SK-N-SH (cell line): ENCODE measurements at regions not wholly inside any gene's neighbourhood (a gene's known extent, or its start where the extent isn't known, plus 50 kb on each side); places are given as distances from the start of the nearest gene placed in this dataset.

Source experiments
- CTCF ChIA-PET: fragments of 300-600, 350-600 bp; formaldehyde crosslinking; extraction: SDS; loops from one replicate; lab custom pipeline; 2021; lab: Yijun Ruan, JAX
- POLR2A ChIA-PET: fragments of 350-600 bp; sonication (Branson Sonifier 250); formaldehyde crosslinking; extraction: SDS; loops from one replicate; lab custom pipeline; 2020; ENCODE audit warnings: antibody characterized with exemption, inconsistent platforms; lab: Yijun Ruan, JAX
- DNase-seq: peaks from one replicate; pipeline ENCODE4 v3.0.0; 2012
- H2AFZ ChIP-seq: fragments of 200-600 bp; sonication (generic); 2 replicates; pipeline ENCODE4 v1.8.1; 2016; ENCODE audit warnings: antibody characterized with exemption, mild to moderate bottlenecking, low read depth
- H3F3A ChIP-seq: fragments of 200-600 bp; sonication (generic); replicated peaks from 2 replicates; pipeline ENCODE3; 2016; ENCODE audit warnings: antibody characterized with exemption, mild to moderate bottlenecking; ENCODE audit not compliant: insufficient read depth
- H3K27ac ChIP-seq, 2 experiments: fragments of 200-500 bp in 1 of 2; fragments of 200-600 bp in 1 of 2; sonication (Bioruptor generic) in 1 of 2; sonication (generic), shearing (Covaris generic) in 1 of 2; 2 replicates each; pipeline versions ENCODE4 v1.5.1 to v1.6.1; 2014 to 2016; ENCODE audit warnings: low read depth in 2 of 2, inconsistent platforms in 1 of 2, low read length in 1 of 2, mild to moderate bottlenecking in 1 of 2, mixed read lengths in 1 of 2
- H3K27me3 ChIP-seq: fragments of 200-600 bp; sonication (generic), shearing (Covaris generic); 2 replicates; pipeline ENCODE4 v1.6.1; 2016; ENCODE audit warnings: mixed run types; ENCODE audit not compliant: insufficient read depth
- H3K36me3 ChIP-seq, 2 experiments: fragments of 200-500 bp in 1 of 2; fragments of 200-600 bp in 1 of 2; sonication (Bioruptor generic) in 1 of 2; sonication (generic) in 1 of 2; replicated peaks in 1 of 2; 2 replicates each; pipeline versions ENCODE3 to v1.5.1; 2014 to 2016; ENCODE audit warnings: low read length in 1 of 2, mild to moderate bottlenecking in 1 of 2; ENCODE audit not compliant: insufficient read depth in 2 of 2, control insufficient read depth in 1 of 2
- H3K4me1 ChIP-seq, 2 experiments: fragments of 200-500 bp in 1 of 2; fragments of 200-600 bp in 1 of 2; sonication (Bioruptor generic) in 1 of 2; sonication (generic), shearing (Covaris generic) in 1 of 2; 2 replicates each; pipeline versions ENCODE4 v1.5.1 to v1.6.1; 2014 to 2016; ENCODE audit warnings: low read depth in 1 of 2, low read length in 1 of 2, mixed run types in 1 of 2; ENCODE audit not compliant: insufficient read depth in 2 of 2, control insufficient read depth in 1 of 2
- H3K4me2 ChIP-seq: fragments of 200-600 bp; sonication (generic), shearing (Covaris generic); 2 replicates; pipeline ENCODE4 v1.6.1; 2017; ENCODE audit warnings: mixed run types
- H3K4me3 ChIP-seq, 2 experiments: fragments of 200-500 bp in 1 of 2; fragments of 200-600 bp in 1 of 2; sonication (Bioruptor generic) in 1 of 2; sonication (generic), shearing (Covaris generic) in 1 of 2; 2 replicates each; pipeline versions ENCODE4 v1.5.1 to v1.8.1; 2014 to 2016; ENCODE audit warnings: low read depth in 2 of 2, inconsistent platforms in 1 of 2, low read length in 1 of 2, mild to moderate bottlenecking in 1 of 2, mixed read lengths in 1 of 2, moderate library complexity in 1 of 2
- H3K79me2 ChIP-seq: fragments of 200-600 bp; sonication (generic); 2 replicates; pipeline ENCODE4 v1.8.1; 2017; ENCODE audit warnings: mild to moderate bottlenecking; ENCODE audit not compliant: insufficient read depth
- H3K9ac ChIP-seq: fragments of 200-600 bp; sonication (generic); 2 replicates; pipeline ENCODE4 v1.6.1; 2017; ENCODE audit warnings: mixed run types
- H3K9me2 ChIP-seq: fragments of 200-600 bp; sonication (generic); 2 replicates; pipeline ENCODE4 v1.6.1; 2017; ENCODE audit warnings: mixed run types
- H3K9me3 ChIP-seq: fragments of 200-600 bp; sonication (generic); 2 replicates; pipeline ENCODE4 v1.6.1; 2017; ENCODE audit warnings: mixed run types, mild to moderate bottlenecking, moderate library complexity
- H4K20me1 ChIP-seq: fragments of 200-600 bp; sonication (generic); 2 replicates; pipeline ENCODE4 v1.6.1; 2017; ENCODE audit warnings: mild to moderate bottlenecking, mixed run types; ENCODE audit not compliant: insufficient read depth
- CHD2 ChIP-seq: fragments of 150-350 bp; IDR thresholded peaks from 2 replicates; pipeline ENCODE4 v1.6.1; 2018; ENCODE audit warnings: low read length; ENCODE audit not compliant: partially characterized antibody
- ELF1 ChIP-seq: IDR thresholded peaks from 2 replicates; pipeline ENCODE4 v1.4.0; 2012
- GABPA ChIP-seq: IDR thresholded peaks from 2 replicates; pipeline ENCODE4 v1.4.0; 2012; ENCODE audit warnings: low read depth, mild to moderate bottlenecking
- GATA2 ChIP-seq: sonication (generic); formaldehyde crosslinking; IDR thresholded peaks from 2 replicates; pipeline ENCODE4 v1.5.0; 2020; ENCODE audit warnings: mild to moderate bottlenecking, missing genetic modification reagents
- JUND ChIP-seq: IDR thresholded peaks from 2 replicates; pipeline ENCODE4 v1.4.0; 2012
- MAX ChIP-seq: IDR thresholded peaks from 2 replicates; pipeline ENCODE4 v1.4.0; 2012; ENCODE audit warnings: low read depth
- MEF2A ChIP-seq: IDR thresholded peaks from 2 replicates; pipeline ENCODE4 v1.4.0; 2012; ENCODE audit warnings: low read depth, borderline replicate concordance
- MXI1 ChIP-seq: IDR thresholded peaks from 2 replicates; pipeline ENCODE4 v1.6.1; 2012; ENCODE audit warnings: mild to moderate bottlenecking, low read depth, low read length, improper control_type of control experiment
- RAD21 ChIP-seq: IDR thresholded peaks from 2 replicates; pipeline ENCODE4 v1.6.1; 2012; ENCODE audit warnings: mild to moderate bottlenecking, low read length
- RCOR1 ChIP-seq: fragments of 150-350 bp; IDR thresholded peaks from 2 replicates; pipeline ENCODE4 v1.6.1; 2017; ENCODE audit warnings: antibody characterized with exemption, low read length
- YY1 ChIP-seq: IDR thresholded peaks from 2 replicates; pipeline ENCODE4 v1.4.0; 2012; ENCODE audit warnings: low read depth, mild to moderate bottlenecking
- ZBTB33 ChIP-seq: IDR thresholded peaks from 2 replicates; pipeline ENCODE4 v1.4.0; 2012; ENCODE audit warnings: low read depth, borderline replicate concordance
- whole genome bisulfite sequencing: methylation state at CpG from one replicate; pipeline ENCODE4 v1.1.6; 2017; ENCODE audit warnings: low lambda C conversion rate; 5-methylcytosine and 5-hydroxymethylcytosine counted together
- TF ChIP-seq, protein P1 (sequence below): fragments of 200-600 bp; sonication (generic); IDR thresholded peaks from 2 replicates; pipeline ENCODE4 v1.6.1; 2017; ENCODE audit warnings: antibody characterized with exemption, mild to moderate bottlenecking, moderate library complexity
- TF ChIP-seq, protein P2 (sequence below): IDR thresholded peaks from 2 replicates; pipeline ENCODE4; 2012

GRCh38 chr5:109589239-109589638 is 100.5 kb upstream of the MAN2A1 start:
- POLR2A ChIA-PET: no interaction called here
- H4K20me1 ChIP-seq: no peaks in the 10 kb centered on the region

More at GRCh38 chr5:109589239-109589638, 100.5 kb upstream of the MAN2A1 start:
- Histone ChIP-seq H3K4me1 (no peaks in the 10 kb centered on the region), H3K79me2 (no peaks in the 10 kb centered on the region), H3K9ac (no peak overlapping the region), H3F3A (no peaks in the 10 kb centered on the region), H3K9me2 (no peaks in the 10 kb centered on the region), H3K9me3 (no peaks in the 10 kb centered on the region), H3K4me3 (no peak overlapping the region), H3K27ac (no peak overlapping the region), H3K27me3 (no peaks in the 10 kb centered on the region), H3K4me2 (no peak overlapping the region), H3K36me3 (no peaks in the 10 kb centered on the region), H2AFZ (no peak overlapping the region)
- no peak for DNase-seq
- CTCF ChIA-PET: no interaction called here
- 77% methylated on average over 3 of the region's 5 CpGs for WGBS
- no peak for TF ChIP-seq MEF2A
- no peak for TF ChIP-seq JUND
- TF ChIP-seq, protein P1, sequence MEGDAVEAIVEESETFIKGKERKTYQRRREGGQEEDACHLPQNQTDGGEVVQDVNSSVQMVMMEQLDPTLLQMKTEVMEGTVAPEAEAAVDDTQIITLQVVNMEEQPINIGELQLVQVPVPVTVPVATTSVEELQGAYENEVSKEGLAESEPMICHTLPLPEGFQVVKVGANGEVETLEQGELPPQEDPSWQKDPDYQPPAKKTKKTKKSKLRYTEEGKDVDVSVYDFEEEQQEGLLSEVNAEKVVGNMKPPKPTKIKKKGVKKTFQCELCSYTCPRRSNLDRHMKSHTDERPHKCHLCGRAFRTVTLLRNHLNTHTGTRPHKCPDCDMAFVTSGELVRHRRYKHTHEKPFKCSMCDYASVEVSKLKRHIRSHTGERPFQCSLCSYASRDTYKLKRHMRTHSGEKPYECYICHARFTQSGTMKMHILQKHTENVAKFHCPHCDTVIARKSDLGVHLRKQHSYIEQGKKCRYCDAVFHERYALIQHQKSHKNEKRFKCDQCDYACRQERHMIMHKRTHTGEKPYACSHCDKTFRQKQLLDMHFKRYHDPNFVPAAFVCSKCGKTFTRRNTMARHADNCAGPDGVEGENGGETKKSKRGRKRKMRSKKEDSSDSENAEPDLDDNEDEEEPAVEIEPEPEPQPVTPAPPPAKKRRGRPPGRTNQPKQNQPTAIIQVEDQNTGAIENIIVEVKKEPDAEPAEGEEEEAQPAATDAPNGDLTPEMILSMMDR: no peak
- TF ChIP-seq, protein P2, sequence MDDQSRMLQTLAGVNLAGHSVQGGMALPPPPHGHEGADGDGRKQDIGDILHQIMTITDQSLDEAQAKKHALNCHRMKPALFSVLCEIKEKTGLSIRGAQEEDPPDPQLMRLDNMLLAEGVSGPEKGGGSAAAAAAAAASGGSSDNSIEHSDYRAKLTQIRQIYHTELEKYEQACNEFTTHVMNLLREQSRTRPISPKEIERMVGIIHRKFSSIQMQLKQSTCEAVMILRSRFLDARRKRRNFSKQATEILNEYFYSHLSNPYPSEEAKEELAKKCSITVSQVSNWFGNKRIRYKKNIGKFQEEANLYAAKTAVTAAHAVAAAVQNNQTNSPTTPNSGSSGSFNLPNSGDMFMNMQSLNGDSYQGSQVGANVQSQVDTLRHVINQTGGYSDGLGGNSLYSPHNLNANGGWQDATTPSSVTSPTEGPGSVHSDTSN: no peak
- no peak for TF ChIP-seq ZBTB33
- no peak for TF ChIP-seq ELF1
- no peak for TF ChIP-seq GATA2 (CRISPR knock-in tag)
- TF ChIP-seq CHD2: no peak
- TF ChIP-seq GABPA: no peak
- no peak for TF ChIP-seq YY1
- no peak for TF ChIP-seq RAD21
- no peak for TF ChIP-seq RCOR1
- TF ChIP-seq MAX: no peak
- TF ChIP-seq MXI1: no peak
